Pancreas (tissue), 10 donors: ENCODE measurements at regions not wholly inside any gene's neighbourhood (a gene's known extent, or its start where the extent isn't known, plus 50 kb on each side); places are given as distances from the start of the nearest gene placed in this dataset.

Experiments used
- ATAC-seq, 4 donors: fragments of 200-7000 bp; cut with Tn5 transposase; one replicate each; pipeline versions ENCODE4 v1.8.0 to v1.9.1; 2020; ENCODE audit warnings: mild to moderate bottlenecking in 4 of 4, moderate library complexity in 4 of 4
- DNase-seq, 6 donors: peaks; one replicate each; pipeline ENCODE4 v3.0.0-alpha.2; 2020
- FAIRE-seq: peaks from 2 replicates; lab custom pipeline; 2012; peaks lifted over from hg19 to GRCh38; lab: Jason Lieb, UNC
- H3K27ac ChIP-seq, 4 donors: fragments of 200-600 bp; sonication (generic); 1 replicate in 3 of 4; 2 replicates in 1 of 4; pipeline versions ENCODE4 v1.5.0 to v1.8.0; 2020
- H3K27me3 ChIP-seq, 4 donors: fragments of 200-600 bp; one replicate each; pipeline ENCODE4 v1.8.0; 2021
- H3K36me3 ChIP-seq, 3 donors: fragments of 200-600 bp; sonication (generic) in 1 of 3; one replicate each; pipeline versions ENCODE4 v1.5.0 to v1.8.0; 2020 to 2021
- H3K4me1 ChIP-seq, 3 donors: fragments of 200-600 bp; one replicate each; pipeline ENCODE4 v1.8.0; 2021
- H3K4me3 ChIP-seq, 4 donors: fragments of 200-600 bp; sonication (generic) in 2 of 4; one replicate each; pipeline versions ENCODE4 v1.5.0 to v1.8.0; 2020 to 2021
- H3K9me3 ChIP-seq, 4 donors: fragments of 200-600 bp; one replicate each; pipeline ENCODE4 v1.8.0; 2021
- WGBS, 2 donors: extraction: QIAGEN DNeasy Blood & Tissue Kit; methylation state at CpG; one replicate each; pipeline ENCODE4 v1.1.7; 2013; 5-methylcytosine and 5-hydroxymethylcytosine counted together
- intact Hi-C, 3 donors: fragments of 100-400 bp; cut with DNase I; formaldehyde crosslinking; loops; one replicate each; pipeline versions ENCODE4 v1.11.1 to v1.14.2; 2022
- TF ChIP-seq, protein P1 (sequence below), 4 donors: fragments of 200-600 bp; sonication (generic) in 3 of 4; IDR thresholded peaks; one replicate each; pipeline versions ENCODE4 v1.5.0 to v1.8.0; 2021; ENCODE audit warnings: antibody characterized with exemption in 4 of 4
- donor health status: healthy with polysubstance abuse.
- donor health status: DM: no; HTN: no; CAD: no; lungs with moderate emphysema.
- donor health status: DM: no; HTN: no; CAD: no.
- donor health status: control.
- donor health status: control.
- donor health status: Bipolar disorder and iron deficiency.
- donor health status: DM: yes; HTN: yes; CAD: no.
- donor health status: DM: no; HTN: no; CAD: no.
- donor health status: DM: no; HTN: no; CAD: no.
- donor health status: DM: yes; HTN: yes; CAD: no.

DNA sequence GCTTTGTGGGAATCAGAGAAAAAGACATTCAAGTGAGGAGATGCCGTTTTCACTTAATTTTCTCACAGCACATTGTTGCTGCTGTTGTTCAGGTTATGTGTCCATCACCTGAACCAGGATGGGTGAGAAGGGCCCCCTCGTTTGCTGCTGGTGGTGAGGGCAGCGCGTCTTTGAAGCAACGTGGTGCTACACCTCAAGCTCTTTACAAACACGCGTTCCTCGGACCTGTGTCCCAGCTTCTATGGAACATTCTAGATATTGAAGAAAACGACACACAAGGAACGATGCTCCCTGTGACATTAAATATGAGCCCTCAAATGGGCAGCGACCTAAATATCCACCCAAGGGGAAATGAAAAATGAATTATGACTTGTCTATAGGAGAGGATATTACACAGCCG, 418.6 kb downstream of the MN1 start:
- H3K27ac ChIP-seq: no peak overlapping the region
- intact Hi-C loops: no loop called here
- H3K27me3 ChIP-seq: no peaks in the 10 kb centered on the region
- ATAC-seq (no peak), FAIRE-seq (no peak), DNase-seq (no peak)
- WGBS, 2 donors: 70 to 76% methylated on average over 12 of the region's 12 CpGs
- no peaks in the 10 kb centered on the region for H3K9me3 ChIP-seq
- TF ChIP-seq, protein P1, sequence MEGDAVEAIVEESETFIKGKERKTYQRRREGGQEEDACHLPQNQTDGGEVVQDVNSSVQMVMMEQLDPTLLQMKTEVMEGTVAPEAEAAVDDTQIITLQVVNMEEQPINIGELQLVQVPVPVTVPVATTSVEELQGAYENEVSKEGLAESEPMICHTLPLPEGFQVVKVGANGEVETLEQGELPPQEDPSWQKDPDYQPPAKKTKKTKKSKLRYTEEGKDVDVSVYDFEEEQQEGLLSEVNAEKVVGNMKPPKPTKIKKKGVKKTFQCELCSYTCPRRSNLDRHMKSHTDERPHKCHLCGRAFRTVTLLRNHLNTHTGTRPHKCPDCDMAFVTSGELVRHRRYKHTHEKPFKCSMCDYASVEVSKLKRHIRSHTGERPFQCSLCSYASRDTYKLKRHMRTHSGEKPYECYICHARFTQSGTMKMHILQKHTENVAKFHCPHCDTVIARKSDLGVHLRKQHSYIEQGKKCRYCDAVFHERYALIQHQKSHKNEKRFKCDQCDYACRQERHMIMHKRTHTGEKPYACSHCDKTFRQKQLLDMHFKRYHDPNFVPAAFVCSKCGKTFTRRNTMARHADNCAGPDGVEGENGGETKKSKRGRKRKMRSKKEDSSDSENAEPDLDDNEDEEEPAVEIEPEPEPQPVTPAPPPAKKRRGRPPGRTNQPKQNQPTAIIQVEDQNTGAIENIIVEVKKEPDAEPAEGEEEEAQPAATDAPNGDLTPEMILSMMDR (IDR thresholded peaks at IDR 0.05): no peak
- H3K36me3 ChIP-seq: no peaks in the 10 kb centered on the region
- peaks cover 7 to 9% (median 8%) of the 10 kb centered on the region in 3 donors for H3K4me1 ChIP-seq
- H3K4me3 ChIP-seq: no peak overlapping the region

DNA sequence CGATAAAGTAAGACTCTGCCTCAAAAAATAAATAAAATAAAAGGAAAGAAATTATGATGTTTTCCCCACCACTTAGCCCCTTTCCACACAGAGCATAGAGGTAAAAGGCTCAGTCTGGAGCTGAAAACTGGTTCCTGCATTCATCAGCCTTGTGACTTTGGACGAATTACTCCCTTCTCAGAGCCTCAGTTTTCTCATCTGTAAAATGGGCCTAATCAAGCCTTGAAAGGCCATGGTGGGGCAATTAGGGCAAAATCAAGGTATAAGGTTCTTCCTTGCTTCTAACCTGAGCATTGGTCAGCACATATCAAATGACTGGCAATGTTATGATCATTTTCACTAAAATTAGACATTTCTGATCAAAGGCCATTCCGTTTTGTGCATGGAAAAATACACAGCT, 417.7 kb downstream of the MN1 start:
- WGBS, 2 donors: 55 to 62% methylated on average over 3 of the region's 3 CpGs
- Histone ChIP-seq H3K36me3 (no peaks in the 10 kb centered on the region), H3K27ac (no peak overlapping the region), H3K4me1 (peaks cover 0 to under 1% (median under 1%) of the 10 kb centered on the region in 3 donors), H3K27me3 (no peaks in the 10 kb centered on the region), H3K9me3 (no peaks in the 10 kb centered on the region), H3K4me3 (no peak overlapping the region)
- DNase-seq (no peak), ATAC-seq (no peak), FAIRE-seq (no peak)
- intact Hi-C loops: no loop called here
- TF ChIP-seq, protein P1 (IDR thresholded peaks at IDR 0.05): no peak

DNA sequence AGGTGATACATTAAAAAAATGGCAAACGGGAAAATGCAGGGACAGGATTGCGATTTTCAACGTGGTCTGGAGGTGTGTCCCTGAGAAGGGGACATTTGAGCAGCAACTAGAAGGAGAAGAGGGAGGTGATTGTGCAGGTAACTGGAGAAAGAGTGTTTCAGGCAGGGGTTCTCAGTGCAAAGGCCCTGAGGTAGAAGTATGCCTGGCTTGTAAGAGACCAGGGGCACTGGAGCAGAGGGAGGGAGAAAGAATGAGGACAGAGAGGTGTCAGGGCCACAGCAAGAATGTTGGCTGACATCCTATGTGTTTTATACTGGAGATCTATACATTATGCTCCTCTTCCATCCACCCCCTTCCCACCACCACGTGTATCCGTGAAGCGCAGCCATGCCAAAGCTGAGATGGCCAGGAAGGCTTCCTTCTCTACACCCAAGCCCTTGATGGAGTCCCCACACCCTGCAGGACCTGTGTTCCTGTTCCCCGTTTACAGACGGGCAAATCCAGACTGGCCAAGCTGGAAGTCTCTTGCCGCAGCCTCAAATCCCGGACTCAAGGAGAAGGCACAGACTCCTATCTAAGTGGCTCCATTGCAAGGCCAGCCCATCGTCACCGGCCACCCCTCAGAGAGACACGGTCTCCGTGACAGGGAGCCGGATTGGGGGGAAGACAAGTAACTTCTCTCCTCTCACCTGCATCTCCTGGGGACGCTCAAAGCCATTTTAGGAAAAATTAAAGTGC, 416.1 kb downstream of the MN1 start:
- Histone ChIP-seq H3K27ac (no peak overlapping the region), H3K4me1 (no peaks in the 10 kb centered on the region), H3K9me3 (no peaks in the 10 kb centered on the region), H3K36me3 (no peaks in the 10 kb centered on the region), H3K4me3 (no peak overlapping the region), H3K27me3 (no peaks in the 10 kb centered on the region)
- DNase-seq: no peak
- intact Hi-C loops: no loop called here
- WGBS, 2 donors: 92 to 95% methylated on average over 16 of the region's 16 CpGs
- no peak for ATAC-seq
- FAIRE-seq: no peak
- TF ChIP-seq, protein P1 (IDR thresholded peaks at IDR 0.05): no peak

DNA sequence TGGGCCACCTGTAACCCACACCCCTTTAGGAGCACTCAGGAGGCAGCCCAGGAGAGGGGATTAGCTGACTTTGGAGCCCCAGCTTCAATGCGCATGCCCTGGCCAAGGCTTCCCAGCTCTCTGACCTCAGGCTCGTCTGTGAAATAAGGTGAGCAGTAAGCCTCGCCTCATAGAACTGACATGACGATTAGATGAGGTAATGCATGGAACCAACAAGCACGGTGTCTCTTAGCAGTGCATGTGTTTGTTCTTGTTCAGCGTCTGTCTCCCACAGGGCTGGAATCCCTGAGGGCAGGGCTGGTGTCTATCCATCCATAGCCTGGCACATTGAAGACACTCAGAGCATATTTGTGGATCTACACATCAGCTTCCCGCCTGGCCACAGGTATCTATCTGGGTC, 415.4 kb downstream of the MN1 start:
- no peaks in the 10 kb centered on the region for H3K36me3 ChIP-seq
- intact Hi-C loops: no loop called here
- no peak for DNase-seq
- WGBS, 2 donors: 76 to 81% methylated on average over 7 of the region's 7 CpGs
- TF ChIP-seq, protein P1 (IDR thresholded peaks at IDR 0.05): no peak
- H3K27ac ChIP-seq: no peak overlapping the region
- no peak for FAIRE-seq
- no peaks in the 10 kb centered on the region for H3K4me1 ChIP-seq
- H3K9me3 ChIP-seq: no peaks in the 10 kb centered on the region
- no peak for ATAC-seq
- H3K27me3 ChIP-seq: no peaks in the 10 kb centered on the region
- H3K4me3 ChIP-seq: no peak overlapping the region

DNA sequence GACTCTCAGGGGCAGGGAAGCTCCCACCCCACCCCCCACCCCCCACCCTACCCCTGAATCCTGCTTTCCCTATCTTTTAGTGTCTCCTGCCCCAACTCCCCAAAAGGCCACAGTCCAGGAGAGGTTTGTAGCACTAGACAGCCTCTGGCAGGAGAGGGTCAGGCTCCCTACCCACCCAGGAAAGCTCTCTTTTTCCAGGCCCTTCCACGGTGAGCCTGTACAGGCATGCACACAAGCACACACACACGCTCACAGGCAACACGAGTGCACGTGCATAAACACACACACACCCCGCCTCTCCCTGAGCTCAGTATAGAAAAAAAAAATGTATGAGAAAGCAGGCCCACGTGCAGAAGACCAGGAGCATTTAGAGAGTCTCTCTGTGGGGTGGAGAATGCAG, 414.0 kb downstream of the MN1 start:
- Histone ChIP-seq H3K27ac (no peak overlapping the region), H3K4me3 (no peak overlapping the region), H3K9me3 (no peaks in the 10 kb centered on the region), H3K4me1 (no peaks in the 10 kb centered on the region), H3K36me3 (no peaks in the 10 kb centered on the region), H3K27me3 (no peaks in the 10 kb centered on the region)
- ATAC-seq (no peak), FAIRE-seq (no peak), DNase-seq (no peak)
- TF ChIP-seq, protein P1 (IDR thresholded peaks at IDR 0.05): no peak
- intact Hi-C loops: no loop called here
- WGBS, 2 donors: 69% methylated on average over 6 of the region's 6 CpGs
